RPMI7951 (cell line): ENCODE measurements at regions not wholly inside any gene's neighbourhood (a gene's known extent, or its start where the extent isn't known, plus 50 kb on each side); places are given as distances from the start of the nearest gene placed in this dataset.
"Not testable (repeated sequence)": the region's sequence is repeated elsewhere in the genome, so short reads cannot be mapped to it uniquely, and the experiment has no call there.

ENCODE experiments used
- DNase-seq: peaks from one replicate; pipeline ENCODE4 v3.0.0-alpha.2; 2012; ENCODE audit warnings: low read depth

GRCh38 chr4:118504927-118505326 lies 152.1 kb upstream of the PRSS12 start:
- not testable (repeated sequence) for DNase-seq

GRCh38 chr4:118505491-118505890 lies 152.7 kb upstream of the PRSS12 start:
- DNase-seq = not testable (repeated sequence)

GRCh38 chr4:118512870-118513269 lies 160.1 kb upstream of the PRSS12 start:
- DNase-seq = not testable (repeated sequence)

- not testable (repeated sequence) for DNase-seq
These were observed 161.5 kb upstream of the PRSS12 start for GRCh38 chr4:118514332-118514731.

GRCh38 chr4:118516107-118516506 lies 163.3 kb upstream of the PRSS12 start:
- not testable (repeated sequence) for DNase-seq

- not testable (repeated sequence) for DNase-seq
These were observed 155.1 kb upstream of the METTL14 start for GRCh38 chr4:118530107-118530506.

- not testable (repeated sequence) for DNase-seq
These were observed 153.2 kb upstream of the METTL14 start for GRCh38 chr4:118531947-118532346.

- DNase-seq = not testable (repeated sequence)
These were observed 149.4 kb upstream of the METTL14 start for GRCh38 chr4:118535788-118536187.

GRCh38 chr4:118539412-118540077 lies 145.6 kb upstream of the METTL14 start:
- peak; percentile 4 for DNase-seq

GRCh38 chr4:118556576-118556975 lies 128.6 kb upstream of the METTL14 start:
- DNase-seq = not testable (repeated sequence)

- peak; percentile 87 for DNase-seq
These were observed 127.8 kb upstream of the METTL14 start for GRCh38 chr4:118557298-118557851.

- DNase-seq = not testable (repeated sequence)
These were observed 127.0 kb upstream of the METTL14 start for GRCh38 chr4:118558188-118558587.

- not testable (repeated sequence) for DNase-seq
These were observed 123.6 kb upstream of the METTL14 start for GRCh38 chr4:118561559-118561958.

GRCh38 chr4:118566003-118566513 lies 119.1 kb upstream of the METTL14 start:
- peak; percentile 85 for DNase-seq

- not testable (repeated sequence) for DNase-seq
These were observed 112.2 kb upstream of the METTL14 start for GRCh38 chr4:118572991-118573390.

- not testable (repeated sequence) for DNase-seq
These were observed 110.8 kb upstream of the METTL14 start for GRCh38 chr4:118574251-118574913.

GRCh38 chr4:118575057-118575456 lies 110.1 kb upstream of the METTL14 start:
- peak; percentile 7 for DNase-seq

- DNase-seq = not testable (repeated sequence)
These were observed 109.5 kb upstream of the METTL14 start for GRCh38 chr4:118575726-118576125.

- DNase-seq = not testable (repeated sequence)
These were observed 108.4 kb upstream of the METTL14 start for GRCh38 chr4:118576709-118577219.

- DNase-seq = no peak
These were observed 100.2 kb upstream of the METTL14 start for GRCh38 chr4:118585015-118585414.

- no peak for DNase-seq
These were observed 98.8 kb upstream of the METTL14 start for GRCh38 chr4:118586357-118586790.

GRCh38 chr4:118587116-118587831 lies 97.9 kb upstream of the METTL14 start:
- DNase-seq = no peak
